IMR-90 (cell line): ENCODE measurements at regions not wholly inside any gene's neighbourhood (a gene's known extent, or its start where the extent isn't known, plus 50 kb on each side); places are given as distances from the start of the nearest gene placed in this dataset.

Experiments used
- ATAC-seq: fragments of 200-7000 bp; cut with Tn5 transposase; 2 replicates; pipeline ENCODE4 v1.9.1; 2020; ENCODE audit warnings: low read depth, mild to moderate bottlenecking, moderate library complexity
- BruUV-seq: library from RNA; stranded (reverse); fragments of 400-500 nt; replicated peaks from 2 replicates; lab custom pipeline; 2021; lab: Mats Ljungman, UMichigan
- CTCF ChIA-PET: fragments of 300-600 bp; formaldehyde crosslinking; extraction: SDS; loops from one replicate; lab custom pipeline; 2021; ENCODE audit warnings: antibody characterized with exemption; lab: Yijun Ruan, JAX
- POLR2A ChIA-PET: fragments of 300-600 bp; sonication (Branson Sonifier 250); formaldehyde crosslinking; loops from one replicate; lab custom pipeline; 2022; ENCODE audit warnings: antibody characterized with exemption; ENCODE audit not compliant: unreplicated experiment; lab: Charles Lee
- DNase-seq: peaks from one replicate; pipeline ENCODE4 v3.0.0; 2013
- H2AFZ ChIP-seq: replicated peaks from 2 replicates; pipeline ENCODE3; 2013; ENCODE audit warnings: low read length, mild to moderate bottlenecking; ENCODE audit not compliant: poor library complexity
- H2AK5ac ChIP-seq: 2 replicates; pipeline ENCODE4 v1.6.1; 2013; ENCODE audit warnings: low read depth, low read length, inconsistent platforms
- H2AK9ac ChIP-seq: replicated peaks from 2 replicates; pipeline ENCODE3; 2013; ENCODE audit warnings: mild to moderate bottlenecking, low read depth, low read length, moderate library complexity; ENCODE audit not compliant: poor library complexity
- H2BK120ac ChIP-seq: 2 replicates; pipeline ENCODE4 v1.6.1; 2013; ENCODE audit warnings: low read depth, low read length, inconsistent platforms
- H2BK15ac ChIP-seq: 3 replicates; pipeline ENCODE4 v1.6.1; 2013; ENCODE audit warnings: low read depth, low read length, inconsistent platforms
- H2BK20ac ChIP-seq: 2 replicates; pipeline ENCODE4 v1.6.1; 2013; ENCODE audit warnings: low read depth, mild to moderate bottlenecking, inconsistent platforms, low read length, moderate library complexity
- H2BK5ac ChIP-seq: 2 replicates; pipeline ENCODE4 v1.6.1; 2013; ENCODE audit warnings: mild to moderate bottlenecking, low read depth, low read length, inconsistent platforms; ENCODE audit not compliant: poor library complexity, severe bottlenecking
- H3K14ac ChIP-seq: replicated peaks from 2 replicates; pipeline ENCODE4 v1.6.1; 2013; ENCODE audit warnings: low read depth, low read length, inconsistent platforms
- H3K18ac ChIP-seq: 2 replicates; pipeline ENCODE4 v1.6.1; 2013; ENCODE audit warnings: low read depth, low read length, control low read depth
- H3K23ac ChIP-seq: 2 replicates; pipeline ENCODE4 v1.6.1; 2013; ENCODE audit warnings: low read depth, low read length, inconsistent platforms
- H3K27ac ChIP-seq: 2 replicates; pipeline ENCODE4 v1.5.1; 2013; ENCODE audit warnings: mild to moderate bottlenecking, control low read depth, low read length; ENCODE audit not compliant: insufficient read depth
- H3K27me3 ChIP-seq: 2 replicates; pipeline ENCODE4 v1.6.1; 2013; ENCODE audit warnings: low read length; ENCODE audit not compliant: control insufficient read depth, insufficient read depth
- H3K36me3 ChIP-seq: 2 replicates; pipeline ENCODE4 v1.6.1; 2013; ENCODE audit warnings: low read length, mixed read lengths; ENCODE audit not compliant: control insufficient read depth, insufficient read depth
- H3K4ac ChIP-seq: 2 replicates; pipeline ENCODE4 v1.6.1; 2013; ENCODE audit warnings: low read depth, low read length, inconsistent platforms
- H3K4me1 ChIP-seq: 2 replicates; pipeline ENCODE4 v1.6.1; 2013; ENCODE audit warnings: low read length, mixed read lengths; ENCODE audit not compliant: control insufficient read depth, insufficient read depth
- H3K4me2 ChIP-seq: 2 replicates; pipeline ENCODE4 v1.6.1; 2013; ENCODE audit warnings: low read depth, mild to moderate bottlenecking, control low read depth, low read length, moderate library complexity
- H3K4me3 ChIP-seq: 2 replicates; pipeline ENCODE4 v1.5.1; 2013; ENCODE audit warnings: low read depth, mild to moderate bottlenecking, control low read depth, low read length, moderate library complexity; ENCODE audit not compliant: insufficient read depth
- H3K56ac ChIP-seq: 2 replicates; pipeline ENCODE4 v1.6.1; 2013; ENCODE audit warnings: low read length, inconsistent platforms; ENCODE audit not compliant: insufficient read depth; ENCODE audit errors: extremely low read depth
- H3K79me1 ChIP-seq, 2 experiments: 2 replicates each; pipeline ENCODE4 v1.6.1; 2013; ENCODE audit warnings: low read length in 2 of 2, inconsistent platforms in 1 of 2, low read depth in 1 of 2
- H3K9ac ChIP-seq: 2 replicates; pipeline ENCODE4 v1.6.1; 2013; ENCODE audit warnings: low read depth, low read length, control low read depth
- H3K9me1 ChIP-seq: 2 replicates; pipeline ENCODE4 v1.6.1; 2013; ENCODE audit warnings: low read length, inconsistent platforms; ENCODE audit not compliant: insufficient read depth
- H3K9me3 ChIP-seq: 2 replicates; pipeline ENCODE4 v1.6.1; 2013; ENCODE audit warnings: low read length; ENCODE audit not compliant: control insufficient read depth, insufficient read depth
- H4K20me1 ChIP-seq: 2 replicates; pipeline ENCODE4 v1.6.1; 2013; ENCODE audit warnings: low read length, inconsistent platforms; ENCODE audit not compliant: insufficient read depth
- H4K5ac ChIP-seq: 2 replicates; pipeline ENCODE4 v1.6.1; 2013; ENCODE audit warnings: mild to moderate bottlenecking, low read depth, low read length, control low read depth
- H4K8ac ChIP-seq, 2 experiments: 2 replicates each; pipeline ENCODE4 v1.6.1; 2013; ENCODE audit warnings: low read depth in 2 of 2, low read length in 2 of 2, control low read depth in 1 of 2, inconsistent platforms in 1 of 2
- H4K91ac ChIP-seq: 2 replicates; pipeline ENCODE4 v1.6.1; 2013; ENCODE audit warnings: low read depth, low read length, inconsistent platforms; ENCODE audit not compliant: insufficient read depth
- CHD1 ChIP-seq: IDR thresholded peaks from 2 replicates; pipeline ENCODE4 v1.6.1; 2012; ENCODE audit warnings: low read depth, low read length, improper control_type of control experiment
- MAFK ChIP-seq: IDR thresholded peaks from 2 replicates; pipeline ENCODE4 v1.6.1; 2012; ENCODE audit warnings: low read depth, low read length, improper control_type of control experiment
- MAZ ChIP-seq: IDR thresholded peaks from 2 replicates; pipeline ENCODE4 v1.6.1; 2012; ENCODE audit warnings: low read depth, mild to moderate bottlenecking, low read length, improper control_type of control experiment, moderate library complexity, borderline replicate concordance
- POLR2A ChIP-seq: IDR thresholded peaks from 2 replicates; pipeline ENCODE4 v1.6.1; 2012; ENCODE audit warnings: mild to moderate bottlenecking, low read depth, low read length
- RCOR1 ChIP-seq: IDR thresholded peaks from 2 replicates; pipeline ENCODE4 v1.6.1; 2012; ENCODE audit warnings: mild to moderate bottlenecking, low read length, improper control_type of control experiment; ENCODE audit not compliant: insufficient replicate concordance
- RFX5 ChIP-seq: IDR thresholded peaks from 2 replicates; pipeline ENCODE4 v1.8.0; 2012; ENCODE audit warnings: low read depth, mild to moderate bottlenecking, low read length, moderate library complexity
- dilution Hi-C: fragments of 300-500 bp; cut with HindIII; formaldehyde crosslinking; loops from one replicate; pipeline ENCODE4 v1.14.3; 2018; ENCODE audit warnings: low sequenced_read_pairs; ENCODE audit not compliant: unreplicated experiment
- in situ Hi-C: fragments of 300-500 bp; cut with MboI; formaldehyde crosslinking; loops from 3 replicates; pipeline ENCODE4 v1.14.3; 2019; ENCODE audit warnings: low sequenced_read_pairs, inconsistent platforms, mixed read lengths
- intact Hi-C: fragments of 100-400 bp; cut with micrococcal nuclease; formaldehyde crosslinking; loops from 2 replicates; pipeline ENCODE4 v1.10.0; 2022

- H3K4me3 ChIP-seq, result no peak overlapping the region
- H3K4me1 ChIP-seq, result peaks cover 5% of the 10 kb centered on the region; the same call in 1 of the 2 replicates
- H3K56ac ChIP-seq, result no peak overlapping the region
- peak overlapping the region; percentile 60; the same call in 1 of the 3 replicates for H2BK15ac ChIP-seq
- H2BK5ac ChIP-seq, result no peak overlapping the region
- peak overlapping the region; percentile 52; the same call in 1 of the 2 replicates for H4K91ac ChIP-seq
- CTCF ChIA-PET, result no interaction called here
- H3K36me3 ChIP-seq, result no peaks in the 10 kb centered on the region
- peak overlapping the region; percentile 71 for H2AK5ac ChIP-seq
- in situ Hi-C loops (no loop called here), intact Hi-C loops (no loop called here), dilution Hi-C loops (no loop called here)
- H3K27me3 ChIP-seq, result no peaks in the 10 kb centered on the region
- POLR2A ChIA-PET, result interaction anchor here (0.7 kb wide), 1 partner anchor 88 kb away, joined by 3 read pairs; no protein-coding TSS in a partner anchor
- H2BK120ac ChIP-seq, result peak overlapping the region; percentile 98
- no peaks in the 10 kb centered on the region for H4K20me1 ChIP-seq
- peak overlapping the region; percentile 93 for H3K18ac ChIP-seq
- H3K27ac ChIP-seq, result no peak overlapping the region
- H2AK9ac ChIP-seq, result no peak overlapping the region
- TF ChIP-seq RFX5 (no peak), POLR2A (no peak), MAZ (no peak), MAFK (no peak), CHD1 (no peak), RCOR1 (no peak)
- H3K9ac ChIP-seq, result no peak overlapping the region
- H2AFZ ChIP-seq, result no peak overlapping the region
- no peak overlapping the region for H3K4me2 ChIP-seq
- peak overlapping the region; percentile 50; the same call in 1 of the 2 replicates for H3K14ac ChIP-seq
- ATAC-seq (peak; percentile 35; the same call in 1 of the 2 replicates), DNase-seq (no peak)
- peak overlapping the region in 1 of 2 experiments; percentile 95; a peak in 3 of 4 replicates for H4K8ac ChIP-seq
- BruUV-seq, result no TSS peak
- peak overlapping the region; percentile 35; the same call in 1 of the 2 replicates for H3K23ac ChIP-seq
- H2BK20ac ChIP-seq, result peak overlapping the region; percentile 75; the same call in 1 of the 2 replicates
- H3K9me3 ChIP-seq, result no peaks in the 10 kb centered on the region
- no peaks in the 10 kb centered on the region for H3K79me1 ChIP-seq
- H3K9me1 ChIP-seq, result no peaks in the 10 kb centered on the region
- H3K4ac ChIP-seq, result peak overlapping the region; percentile 97
- H4K5ac ChIP-seq, result peak overlapping the region; percentile 82
These were observed 162.7 kb upstream of the TSLP start for GRCh38 chr5:110908848-110909247.
